Neural cell (in vitro differentiated cells): ENCODE measurements at regions not wholly inside any gene's neighbourhood (a gene's known extent, or its start where the extent isn't known, plus 50 kb on each side); places are given as distances from the start of the nearest gene placed in this dataset.

ENCODE experiments used
- H2AFZ ChIP-seq: fragments of 200-600, 300-800 bp; sonication (generic), shearing (Covaris generic); 2 replicates; pipeline ENCODE4 v1.6.0; 2014; ENCODE audit warnings: low read depth, mild to moderate bottlenecking, antibody characterized with exemption, low read length, moderate library complexity
- H3F3A ChIP-seq: fragments of 200-600 bp; shearing (Covaris generic); 2 replicates; pipeline ENCODE4 v1.6.1; 2016; ENCODE audit warnings: mild to moderate bottlenecking, moderate library complexity, mixed read lengths, antibody characterized with exemption, low read length; ENCODE audit not compliant: insufficient read depth, poor library complexity, severe bottlenecking
- H3K27ac ChIP-seq: fragments of 200-600, 300-800 bp; sonication (generic), shearing (Covaris generic); 2 replicates; pipeline ENCODE4 v1.5.1; 2014; ENCODE audit warnings: mild to moderate bottlenecking, low read length, moderate library complexity
- H3K27me3 ChIP-seq: fragments of 300-800, 200-600 bp; sonication (generic), shearing (Covaris generic); 2 replicates; pipeline ENCODE4 v1.6.0; 2014; ENCODE audit warnings: mild to moderate bottlenecking, low read depth, low read length, moderate library complexity; ENCODE audit not compliant: insufficient read depth
- H3K36me3 ChIP-seq: fragments of 300-800, 200-600 bp; sonication (generic), shearing (Covaris generic); 2 replicates; pipeline ENCODE4 v1.5.1; 2014; ENCODE audit warnings: mild to moderate bottlenecking, antibody characterized with exemption, low read length, moderate library complexity; ENCODE audit not compliant: insufficient read depth
- H3K4me2 ChIP-seq: fragments of 300-800, 200-600 bp; sonication (generic), shearing (Covaris generic); 2 replicates; pipeline ENCODE4 v1.6.0; 2014; ENCODE audit warnings: mild to moderate bottlenecking, low read length
- H3K4me3 ChIP-seq: fragments of 300-800, 200-600 bp; sonication (generic), shearing (Covaris generic); 2 replicates; pipeline ENCODE4 v1.5.1; 2014; ENCODE audit warnings: mild to moderate bottlenecking, low read length, moderate library complexity
- H3K79me2 ChIP-seq: fragments of 200-600 bp; shearing (Covaris generic); replicated peaks from 2 replicates; pipeline ENCODE4 v1.6.0; 2014; ENCODE audit warnings: mild to moderate bottlenecking, low read length, moderate library complexity; ENCODE audit not compliant: insufficient read depth
- H3K9ac ChIP-seq: fragments of 300-800, 200-600 bp; sonication (generic), shearing (Covaris generic); 2 replicates; pipeline ENCODE4 v1.6.1; 2016; ENCODE audit warnings: mild to moderate bottlenecking, low read length, mixed read lengths
- H3K9me2 ChIP-seq: fragments of 200-600 bp; shearing (Covaris generic); 2 replicates; pipeline ENCODE4 v1.6.1; 2016; ENCODE audit warnings: mild to moderate bottlenecking, low read length, mixed read lengths; ENCODE audit not compliant: insufficient read depth
- H3K9me3 ChIP-seq: fragments of 200-600, 300-800 bp; sonication (generic), shearing (Covaris generic); 2 replicates; pipeline ENCODE4 v1.6.1; 2016; ENCODE audit warnings: mild to moderate bottlenecking, mixed run types, low read length, moderate library complexity, mixed read lengths
- H4K20me1 ChIP-seq: fragments of 200-600 bp; shearing (Covaris generic); 2 replicates; pipeline ENCODE4 v1.6.1; 2016; ENCODE audit warnings: mild to moderate bottlenecking, mixed run types; ENCODE audit not compliant: insufficient read depth
- EP300 ChIP-seq: fragments of 450-650 bp; conservative IDR thresholded peaks from 2 replicates; pipeline ENCODE4 v1.6.1; 2014; ENCODE audit warnings: antibody characterized with exemption, mild to moderate bottlenecking, moderate library complexity; ENCODE audit not compliant: poor library complexity, severe bottlenecking
- EZH2 ChIP-seq: fragments of 200-600, 300-800 bp; shearing (Covaris generic), sonication (generic); IDR thresholded peaks from 2 replicates; pipeline ENCODE4 v1.6.1; 2014; ENCODE audit warnings: antibody characterized with exemption, low read length, borderline replicate concordance, mild to moderate bottlenecking; ENCODE audit not compliant: insufficient read depth, poor library complexity, severe bottlenecking
- MXI1 ChIP-seq: fragments of 450-650 bp; conservative IDR thresholded peaks from 2 replicates; pipeline ENCODE4 v1.6.1; 2014; ENCODE audit warnings: antibody characterized with exemption, mild to moderate bottlenecking; ENCODE audit not compliant: poor library complexity, severe bottlenecking
- POLR2AphosphoS5 ChIP-seq: IDR thresholded peaks from 2 replicates; pipeline ENCODE4 v1.6.1; 2012
- RAD21 ChIP-seq: fragments of 450-650 bp; conservative IDR thresholded peaks from 2 replicates; pipeline ENCODE4 v1.6.1; 2014; ENCODE audit warnings: antibody characterized with exemption, mild to moderate bottlenecking, moderate library complexity
- SMC3 ChIP-seq: fragments of 450-650 bp; conservative IDR thresholded peaks from 2 replicates; pipeline ENCODE4 v1.6.1; 2014; ENCODE audit warnings: antibody characterized with exemption, mild to moderate bottlenecking, moderate library complexity; ENCODE audit not compliant: poor library complexity
- TAF1 ChIP-seq: IDR thresholded peaks from 2 replicates; pipeline ENCODE4 v1.6.1; 2012; ENCODE audit warnings: low read depth
- TF ChIP-seq, protein P1 (sequence below): fragments of 450-650 bp; IDR thresholded peaks from 2 replicates; pipeline ENCODE4 v1.5.1; 2014; ENCODE audit warnings: antibody characterized with exemption, mild to moderate bottlenecking, moderate library complexity; ENCODE audit not compliant: poor library complexity, severe bottlenecking
- TF ChIP-seq, protein P2 (sequence below): IDR thresholded peaks from 2 replicates; pipeline ENCODE4 v1.6.1; 2012; ENCODE audit warnings: borderline replicate concordance

DNA sequence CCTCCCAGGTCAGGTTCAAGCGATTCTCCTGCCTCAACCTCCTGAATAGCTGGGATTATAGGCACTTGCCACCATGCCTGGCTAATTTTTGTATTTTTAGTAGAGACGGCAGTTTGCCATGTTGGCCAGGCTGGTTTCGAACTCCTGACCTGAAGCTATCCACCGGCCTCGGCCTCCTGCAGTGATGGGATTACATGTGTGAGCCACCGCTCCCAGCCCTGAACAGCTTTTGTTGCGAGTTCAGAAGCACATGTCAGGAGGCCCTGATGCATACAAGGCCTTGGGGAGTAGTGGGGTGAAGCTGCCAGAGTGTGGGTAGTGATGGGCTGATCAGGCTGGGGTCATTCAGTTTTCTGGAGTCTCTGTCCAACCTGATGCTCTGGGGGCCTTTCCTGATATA lies 117.0 kb upstream of the C11orf87 start:
- TF ChIP-seq EZH2 (no peak), SMC3 (no peak), EP300 (no peak), MXI1 (no peak), TAF1 (no peak), RAD21 (no peak), POLR2AphosphoS5 (no peak)
- TF ChIP-seq, protein P1, sequence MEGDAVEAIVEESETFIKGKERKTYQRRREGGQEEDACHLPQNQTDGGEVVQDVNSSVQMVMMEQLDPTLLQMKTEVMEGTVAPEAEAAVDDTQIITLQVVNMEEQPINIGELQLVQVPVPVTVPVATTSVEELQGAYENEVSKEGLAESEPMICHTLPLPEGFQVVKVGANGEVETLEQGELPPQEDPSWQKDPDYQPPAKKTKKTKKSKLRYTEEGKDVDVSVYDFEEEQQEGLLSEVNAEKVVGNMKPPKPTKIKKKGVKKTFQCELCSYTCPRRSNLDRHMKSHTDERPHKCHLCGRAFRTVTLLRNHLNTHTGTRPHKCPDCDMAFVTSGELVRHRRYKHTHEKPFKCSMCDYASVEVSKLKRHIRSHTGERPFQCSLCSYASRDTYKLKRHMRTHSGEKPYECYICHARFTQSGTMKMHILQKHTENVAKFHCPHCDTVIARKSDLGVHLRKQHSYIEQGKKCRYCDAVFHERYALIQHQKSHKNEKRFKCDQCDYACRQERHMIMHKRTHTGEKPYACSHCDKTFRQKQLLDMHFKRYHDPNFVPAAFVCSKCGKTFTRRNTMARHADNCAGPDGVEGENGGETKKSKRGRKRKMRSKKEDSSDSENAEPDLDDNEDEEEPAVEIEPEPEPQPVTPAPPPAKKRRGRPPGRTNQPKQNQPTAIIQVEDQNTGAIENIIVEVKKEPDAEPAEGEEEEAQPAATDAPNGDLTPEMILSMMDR = no peak
- TF ChIP-seq, protein P2, sequence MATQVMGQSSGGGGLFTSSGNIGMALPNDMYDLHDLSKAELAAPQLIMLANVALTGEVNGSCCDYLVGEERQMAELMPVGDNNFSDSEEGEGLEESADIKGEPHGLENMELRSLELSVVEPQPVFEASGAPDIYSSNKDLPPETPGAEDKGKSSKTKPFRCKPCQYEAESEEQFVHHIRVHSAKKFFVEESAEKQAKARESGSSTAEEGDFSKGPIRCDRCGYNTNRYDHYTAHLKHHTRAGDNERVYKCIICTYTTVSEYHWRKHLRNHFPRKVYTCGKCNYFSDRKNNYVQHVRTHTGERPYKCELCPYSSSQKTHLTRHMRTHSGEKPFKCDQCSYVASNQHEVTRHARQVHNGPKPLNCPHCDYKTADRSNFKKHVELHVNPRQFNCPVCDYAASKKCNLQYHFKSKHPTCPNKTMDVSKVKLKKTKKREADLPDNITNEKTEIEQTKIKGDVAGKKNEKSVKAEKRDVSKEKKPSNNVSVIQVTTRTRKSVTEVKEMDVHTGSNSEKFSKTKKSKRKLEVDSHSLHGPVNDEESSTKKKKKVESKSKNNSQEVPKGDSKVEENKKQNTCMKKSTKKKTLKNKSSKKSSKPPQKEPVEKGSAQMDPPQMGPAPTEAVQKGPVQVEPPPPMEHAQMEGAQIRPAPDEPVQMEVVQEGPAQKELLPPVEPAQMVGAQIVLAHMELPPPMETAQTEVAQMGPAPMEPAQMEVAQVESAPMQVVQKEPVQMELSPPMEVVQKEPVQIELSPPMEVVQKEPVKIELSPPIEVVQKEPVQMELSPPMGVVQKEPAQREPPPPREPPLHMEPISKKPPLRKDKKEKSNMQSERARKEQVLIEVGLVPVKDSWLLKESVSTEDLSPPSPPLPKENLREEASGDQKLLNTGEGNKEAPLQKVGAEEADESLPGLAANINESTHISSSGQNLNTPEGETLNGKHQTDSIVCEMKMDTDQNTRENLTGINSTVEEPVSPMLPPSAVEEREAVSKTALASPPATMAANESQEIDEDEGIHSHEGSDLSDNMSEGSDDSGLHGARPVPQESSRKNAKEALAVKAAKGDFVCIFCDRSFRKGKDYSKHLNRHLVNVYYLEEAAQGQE = no peak
- Histone ChIP-seq H3K36me3 (no peaks in the 10 kb centered on the region), H3K4me2 (no peak overlapping the region), H3K9me3 (no peaks in the 10 kb centered on the region), H3K27me3 (no peaks in the 10 kb centered on the region), H3K4me3 (no peak overlapping the region), H3F3A (no peaks in the 10 kb centered on the region), H2AFZ (no peak overlapping the region), H3K9me2 (no peaks in the 10 kb centered on the region), H3K27ac (no peak overlapping the region), H4K20me1 (no peaks in the 10 kb centered on the region), H3K79me2 (no peaks in the 10 kb centered on the region), H3K9ac (no peak overlapping the region)

DNA sequence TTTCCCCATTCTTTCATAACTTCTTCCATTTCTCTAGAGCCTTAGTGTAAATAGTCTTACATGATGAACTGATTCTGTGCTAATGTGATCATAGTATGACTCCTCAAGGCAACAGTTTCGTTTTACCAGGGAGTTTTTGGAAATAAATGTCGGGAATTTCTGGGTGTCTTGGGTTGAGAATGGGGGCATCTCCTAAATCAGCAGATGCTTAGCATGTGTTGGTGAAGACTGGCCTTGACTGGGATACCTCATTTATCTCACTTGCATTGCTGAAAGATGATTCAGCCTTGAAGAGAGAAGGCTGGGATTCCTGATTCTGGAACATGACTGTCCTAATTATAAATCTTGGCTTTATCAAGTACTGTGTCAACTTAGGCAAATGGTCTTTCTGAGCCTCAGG lies 115.7 kb upstream of the C11orf87 start:
- Histone ChIP-seq H3F3A (no peaks in the 10 kb centered on the region), H3K27ac (no peak overlapping the region), H3K4me2 (no peak overlapping the region), H3K9me2 (no peaks in the 10 kb centered on the region), H2AFZ (no peak overlapping the region), H3K27me3 (no peaks in the 10 kb centered on the region), H3K4me3 (no peak overlapping the region), H4K20me1 (no peaks in the 10 kb centered on the region), H3K36me3 (no peaks in the 10 kb centered on the region), H3K9me3 (no peaks in the 10 kb centered on the region), H3K9ac (no peak overlapping the region), H3K79me2 (no peaks in the 10 kb centered on the region)
- no peak for TF ChIP-seq POLR2AphosphoS5
- TF ChIP-seq, protein P1 = no peak
- TF ChIP-seq SMC3 = no peak
- TF ChIP-seq RAD21 = no peak
- no peak for TF ChIP-seq TAF1
- no peak for TF ChIP-seq EZH2
- no peak for TF ChIP-seq MXI1
- no peak for TF ChIP-seq EP300
